Vagina (tissue), 2 donors: ENCODE measurements at regions not wholly inside any gene's neighbourhood (a gene's known extent, or its start where the extent isn't known, plus 50 kb on each side); places are given as distances from the start of the nearest gene placed in this dataset.

Source experiments
- POLR2A ChIP-seq, 2 donors: fragments of 450-650 bp; IDR thresholded peaks; one replicate each; pipeline ENCODE4 v1.6.1; 2017; ENCODE audit warnings: antibody characterized with exemption in 2 of 2, mild to moderate bottlenecking in 2 of 2, moderate library complexity in 2 of 2
- POLR2AphosphoS5 ChIP-seq, 2 donors: sonication (generic); formaldehyde crosslinking; IDR thresholded peaks; one replicate each; pipeline ENCODE4 v1.9.0; 2017; ENCODE audit warnings: antibody characterized with exemption in 2 of 2, mild to moderate bottlenecking in 2 of 2, low read depth in 1 of 2; ENCODE audit not compliant: insufficient read depth in 1 of 2

DNA sequence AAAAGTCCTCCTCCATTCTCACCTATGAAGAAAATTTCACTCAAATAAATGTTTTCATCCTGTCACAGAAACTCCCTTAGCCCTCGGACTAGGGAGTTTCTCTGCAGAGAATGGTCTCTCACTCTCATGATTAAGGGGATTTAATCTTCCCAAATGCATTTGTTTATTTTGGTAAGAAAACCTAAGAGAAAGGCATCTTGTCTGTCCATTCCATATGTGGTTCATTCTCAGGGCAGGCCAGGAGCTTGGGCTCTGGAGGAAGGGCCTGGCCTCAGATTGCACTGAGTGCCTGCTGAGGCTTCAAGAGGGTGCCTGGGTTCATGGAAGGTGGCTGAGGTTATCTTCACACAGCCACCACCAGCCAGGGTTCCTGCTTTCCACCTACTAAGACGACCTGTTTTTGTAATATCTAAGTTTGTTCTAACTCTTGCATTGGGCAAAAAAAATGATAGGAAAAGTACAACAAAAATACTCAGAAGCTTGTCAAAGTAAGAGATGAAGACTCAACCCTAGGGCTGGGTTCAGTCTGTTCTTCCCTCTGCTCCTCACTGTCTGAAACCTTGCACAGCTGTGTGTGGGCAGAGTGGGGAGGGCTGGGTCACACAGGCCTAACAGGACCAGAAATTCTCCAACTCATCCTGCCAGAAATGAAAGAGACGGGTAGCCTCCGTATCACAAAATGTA is 186.7 kb downstream of the CXCL12 start:
- no peak for TF ChIP-seq POLR2AphosphoS5 (IDR thresholded peaks at IDR 0.05; ENCODE audit: insufficient read depth in 1 of 2, low read depth in 1 of 2)
- no peak for TF ChIP-seq POLR2A (IDR thresholded peaks at IDR 0.05)
